ENCODE measurements at regions not wholly inside any gene's neighbourhood (a gene's known extent, or its start where the extent isn't known, plus 50 kb on each side); places are given as distances from the start of the nearest gene placed in this dataset.

DNA sequence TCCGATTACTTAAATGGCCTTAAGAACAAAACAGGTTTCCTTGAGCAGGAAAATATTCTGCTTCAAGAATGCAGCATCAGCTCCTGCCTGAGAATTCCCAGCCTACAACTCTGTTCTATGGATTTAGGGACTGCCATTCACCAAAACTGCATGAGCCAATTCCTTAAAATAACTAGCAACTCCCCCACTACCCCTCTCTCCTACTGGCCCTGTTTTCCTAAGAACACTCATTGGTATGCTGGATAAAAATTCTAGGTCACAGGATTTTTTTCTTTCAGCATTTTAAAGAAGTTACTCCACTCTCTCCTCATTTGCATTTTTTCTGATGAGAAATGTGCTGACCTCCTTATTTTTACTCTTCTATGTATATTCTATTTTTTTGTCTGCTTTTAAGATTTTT is 347.1 kb downstream of the IDS start:
- Histone ChIP-seq H3K4me1 (no peaks in the 10 kb centered on the region), H3K9me3 (peaks cover 0 to 7% (median 0%) of the 10 kb centered on the region in 11 donors), H3K36me3 (no peaks in the 10 kb centered on the region), H3K27me3 (no peaks in the 10 kb centered on the region), H3K27ac (no peak overlapping the region), H3K4me3 (no peak overlapping the region)
- WGBS, 2 donors: 78 to 79% methylated on average over 1 of the region's 1 CpG
- intact Hi-C loops (cut with DNase I): no loop called here
- DNase-seq (no peak), ATAC-seq (no peak)
- TF ChIP-seq, protein P1, sequence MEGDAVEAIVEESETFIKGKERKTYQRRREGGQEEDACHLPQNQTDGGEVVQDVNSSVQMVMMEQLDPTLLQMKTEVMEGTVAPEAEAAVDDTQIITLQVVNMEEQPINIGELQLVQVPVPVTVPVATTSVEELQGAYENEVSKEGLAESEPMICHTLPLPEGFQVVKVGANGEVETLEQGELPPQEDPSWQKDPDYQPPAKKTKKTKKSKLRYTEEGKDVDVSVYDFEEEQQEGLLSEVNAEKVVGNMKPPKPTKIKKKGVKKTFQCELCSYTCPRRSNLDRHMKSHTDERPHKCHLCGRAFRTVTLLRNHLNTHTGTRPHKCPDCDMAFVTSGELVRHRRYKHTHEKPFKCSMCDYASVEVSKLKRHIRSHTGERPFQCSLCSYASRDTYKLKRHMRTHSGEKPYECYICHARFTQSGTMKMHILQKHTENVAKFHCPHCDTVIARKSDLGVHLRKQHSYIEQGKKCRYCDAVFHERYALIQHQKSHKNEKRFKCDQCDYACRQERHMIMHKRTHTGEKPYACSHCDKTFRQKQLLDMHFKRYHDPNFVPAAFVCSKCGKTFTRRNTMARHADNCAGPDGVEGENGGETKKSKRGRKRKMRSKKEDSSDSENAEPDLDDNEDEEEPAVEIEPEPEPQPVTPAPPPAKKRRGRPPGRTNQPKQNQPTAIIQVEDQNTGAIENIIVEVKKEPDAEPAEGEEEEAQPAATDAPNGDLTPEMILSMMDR (IDR thresholded peaks at IDR 0.05): no peak

DNA sequence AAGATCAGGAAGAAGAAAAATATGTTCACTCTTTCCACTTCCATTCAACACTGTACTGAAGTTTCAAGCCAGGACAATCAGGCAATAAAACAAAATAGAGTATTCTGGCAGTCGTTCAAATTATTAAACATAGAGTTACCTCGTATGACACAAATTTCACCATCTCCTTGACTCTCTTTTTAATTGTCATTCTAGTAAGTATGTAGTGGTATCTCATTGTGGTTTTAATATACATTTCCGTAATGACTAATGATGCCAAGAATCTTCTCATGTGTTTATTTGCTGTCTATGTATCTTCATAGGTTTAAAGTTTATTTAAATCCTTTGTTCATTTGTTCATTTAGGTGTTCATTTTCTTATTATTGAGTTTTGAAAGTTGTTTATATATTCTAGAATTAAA is 352.2 kb downstream of the IDS start:
- TF ChIP-seq, protein P1 (IDR thresholded peaks at IDR 0.05): no peak
- no peak for DNase-seq
- Histone ChIP-seq H3K4me3 (no peak overlapping the region), H3K27me3 (no peaks in the 10 kb centered on the region), H3K9me3 (peaks cover 0 to 7% (median 0%) of the 10 kb centered on the region in 11 donors), H3K27ac (no peak overlapping the region), H3K4me1 (no peaks in the 10 kb centered on the region), H3K36me3 (no peaks in the 10 kb centered on the region)
- WGBS, 2 donors: 74 to 75% methylated on average over 3 of the region's 3 CpGs
- ATAC-seq: no peak
- intact Hi-C loops (cut with DNase I): no loop called here

DNA sequence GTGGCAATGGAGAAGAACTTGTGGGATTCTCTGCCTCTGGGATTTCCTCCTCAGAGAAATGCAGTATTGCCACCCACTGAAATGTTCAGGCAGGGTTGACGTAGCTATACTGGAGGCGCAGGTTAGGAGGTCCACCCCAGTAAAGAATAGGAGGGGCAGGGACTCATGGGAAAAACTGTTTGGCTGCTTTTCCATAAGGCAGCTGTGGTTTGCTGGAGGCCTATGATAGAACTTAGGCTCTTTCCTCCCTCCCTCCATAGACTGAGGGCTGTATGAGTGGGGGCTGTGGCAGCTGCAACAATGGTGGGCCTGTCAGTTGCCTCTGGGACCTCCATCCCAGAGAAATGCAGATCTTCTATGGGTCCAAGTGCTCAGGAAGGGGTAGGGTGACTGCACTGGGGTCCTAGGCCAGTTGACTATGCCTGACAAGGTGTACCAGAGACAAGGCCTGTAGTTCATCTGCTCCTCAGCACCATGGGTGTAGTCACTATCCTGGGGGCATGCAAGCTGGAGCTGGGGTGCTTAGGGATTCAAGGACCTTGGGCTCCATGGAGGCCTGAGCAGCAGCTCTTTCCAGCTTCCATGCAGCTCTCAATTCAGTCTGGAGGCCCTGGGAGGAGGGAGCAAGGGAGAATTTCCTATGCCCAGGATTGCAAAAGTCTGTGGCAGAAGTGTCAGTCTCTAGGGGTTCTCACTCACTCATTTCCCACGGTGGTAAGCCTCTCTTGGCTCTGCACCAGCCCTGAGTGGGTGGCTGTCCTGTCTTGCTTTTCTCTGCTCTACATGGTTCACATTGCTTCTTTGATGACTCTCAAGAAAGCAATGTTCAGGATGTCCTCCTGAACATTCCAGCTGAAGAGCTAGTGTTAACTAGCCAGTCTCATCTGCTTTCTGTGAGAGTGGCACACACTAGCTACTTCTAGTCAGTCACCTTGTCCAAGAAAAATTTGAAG is 353.0 kb downstream of the IDS start:
- ATAC-seq: peak in 3 of 8 donors; percentile 35 to 63 (median 45)

DNA sequence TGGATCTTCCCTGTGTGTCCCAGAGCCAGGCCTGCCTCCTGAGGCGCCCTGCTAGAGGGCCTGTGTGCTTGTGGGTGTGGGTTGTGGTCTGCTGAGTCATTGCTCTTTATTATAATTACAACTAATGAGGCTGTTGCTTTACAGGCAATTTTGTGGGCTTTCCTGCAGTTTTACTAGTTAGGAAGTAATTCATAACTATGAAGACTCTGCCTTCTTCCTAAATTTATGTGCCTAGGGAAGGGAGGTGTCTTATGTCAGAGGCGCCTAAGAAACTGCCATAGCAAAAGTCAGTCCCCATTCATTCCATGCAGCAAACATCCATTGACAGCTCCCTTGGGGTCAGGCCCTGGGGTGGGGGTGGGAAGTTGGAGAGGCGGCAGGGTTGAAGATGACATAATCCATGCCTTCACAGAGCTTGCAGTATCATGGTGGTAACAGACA is 359.2 kb downstream of the IDS start:
- ATAC-seq (no peak), DNase-seq (no peak)
- H3K4me3 ChIP-seq: no peak overlapping the region
- H3K27me3 ChIP-seq: no peaks in the 10 kb centered on the region
- peaks cover 0 to 7% (median 0%) of the 10 kb centered on the region in 11 donors for H3K9me3 ChIP-seq
- H3K36me3 ChIP-seq: no peaks in the 10 kb centered on the region
- no peak overlapping the region for H3K27ac ChIP-seq
- intact Hi-C loops (cut with DNase I): no loop called here
- TF ChIP-seq, protein P1 (IDR thresholded peaks at IDR 0.05): no peak
- WGBS, 2 donors: 61 to 65% methylated on average over 3 of the region's 3 CpGs
- H3K4me1 ChIP-seq: no peaks in the 10 kb centered on the region

More for the DNA sequence above, 353.0 kb downstream of the IDS start:
- DNase-seq: no peak
- Histone ChIP-seq H3K9me3 (peaks cover 0 to 7% (median 0%) of the 10 kb centered on the region in 11 donors), H3K4me1 (no peaks in the 10 kb centered on the region), H3K27me3 (no peaks in the 10 kb centered on the region), H3K27ac (no peak overlapping the region), H3K4me3 (no peak overlapping the region), H3K36me3 (no peaks in the 10 kb centered on the region)
- 57 to 69% methylated on average over 3 of the region's 3 CpGs for WGBS, 2 donors
- intact Hi-C loops (cut with DNase I): no loop called here
- TF ChIP-seq, protein P1 (IDR thresholded peaks at IDR 0.05): no peak
